ENCODE measurements at regions not wholly inside any gene's neighbourhood (a gene's known extent, or its start where the extent isn't known, plus 50 kb on each side); places are given as distances from the start of the nearest gene placed in this dataset.

DNA sequence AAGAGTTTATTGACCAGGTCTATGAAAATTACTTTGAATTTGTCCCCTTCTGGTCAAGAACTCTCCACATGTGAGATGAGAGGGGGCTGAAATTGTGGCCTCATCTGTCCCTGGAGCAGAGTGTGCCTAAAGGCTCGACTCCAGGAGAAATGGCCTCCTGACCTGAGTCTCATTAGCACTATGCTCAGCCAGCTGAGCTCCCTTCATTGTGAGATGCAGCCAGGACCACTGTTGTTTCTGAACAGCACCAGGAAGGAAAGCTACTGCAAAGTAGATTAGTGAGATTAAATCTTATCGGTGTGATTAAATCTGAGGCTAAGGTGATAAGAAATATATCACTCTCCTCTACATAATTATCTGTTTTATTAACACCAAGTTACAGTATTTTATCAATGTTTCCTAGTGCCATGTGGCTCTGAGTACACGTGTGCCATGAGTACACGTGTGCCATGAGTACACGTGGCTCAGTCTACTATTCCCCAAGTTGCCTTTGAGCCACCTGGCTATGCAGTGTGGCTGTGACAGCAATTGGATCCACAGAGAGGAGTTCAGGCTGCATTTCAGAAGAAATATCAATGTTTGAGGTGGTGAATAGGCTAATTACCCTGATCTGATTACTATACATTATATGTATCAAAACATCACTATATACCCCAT is 126.9 kb downstream of the IPMK start:
- ATAC-seq (no peak), DNase-seq (ENCODE audit: low spot score) (no peak)
- H3K4me3 Mint-ChIP-seq, result no peak overlapping the region
- H3K27ac Mint-ChIP-seq, result no peak overlapping the region
- peaks cover 3% of the 10 kb centered on the region for H3K9me3 Mint-ChIP-seq
- peaks cover 6% of the 10 kb centered on the region for H3K36me3 Mint-ChIP-seq
- H3K4me1 Mint-ChIP-seq (ENCODE audit: low read depth in 2 of 2), result peaks cover 6 to 9% of the 10 kb centered on the region in 2 donors
- H3K27me3 Mint-ChIP-seq, result peaks cover 2 to 6% of the 10 kb centered on the region in 2 donors

GRCh38 chr10:58140054-58140453 is 127.6 kb downstream of the IPMK start:
- ATAC-seq (no peak), DNase-seq (ENCODE audit: low spot score) (no peak)
- Mint-ChIP-seq H3K36me3 (peaks cover 6% of the 10 kb centered on the region), H3K9me3 (peaks cover 3% of the 10 kb centered on the region), H3K4me1 (ENCODE audit: low read depth in 2 of 2) (peaks cover 6 to 9% of the 10 kb centered on the region in 2 donors), H3K27me3 (peaks cover 2 to 6% of the 10 kb centered on the region in 2 donors), H3K4me3 (no peak overlapping the region), H3K27ac (no peak overlapping the region)

GRCh38 chr10:58137813-58138212 is 129.9 kb downstream of the IPMK start:
- Mint-ChIP-seq H3K4me1 (ENCODE audit: low read depth in 2 of 2) (no peaks in the 10 kb centered on the region), H3K4me3 (no peak overlapping the region)
- ATAC-seq, result no peak

GRCh38 chr10:58115218-58116050 is 152.3 kb downstream of the IPMK start:
- Mint-ChIP-seq H3K4me3 (no peak overlapping the region), H3K27me3 (peaks cover 0 to 3% of the 10 kb centered on the region in 2 donors), H3K36me3 (no peaks in the 10 kb centered on the region), H3K9me3 (no peaks in the 10 kb centered on the region), H3K27ac (no peak overlapping the region), H3K4me1 (ENCODE audit: low read depth in 2 of 2) (no peaks in the 10 kb centered on the region)
- DNase-seq (ENCODE audit: low spot score), result no peak
- no peak for ATAC-seq

More at GRCh38 chr10:58137813-58138212, 129.9 kb downstream of the IPMK start:
- no peak overlapping the region for H3K27ac Mint-ChIP-seq
- H3K9me3 Mint-ChIP-seq, result peaks cover 3% of the 10 kb centered on the region
- no peak for DNase-seq (ENCODE audit: low spot score)
- no peaks in the 10 kb centered on the region for H3K36me3 Mint-ChIP-seq
- peaks cover 2 to 6% of the 10 kb centered on the region in 2 donors for H3K27me3 Mint-ChIP-seq

- no peak overlapping the region for H3K27ac Mint-ChIP-seq
- DNase-seq (ENCODE audit: low spot score), result no peak
- no peak for ATAC-seq
- H3K4me1 Mint-ChIP-seq (ENCODE audit: low read depth in 2 of 2), result no peaks in the 10 kb centered on the region
- H3K4me3 Mint-ChIP-seq, result no peak overlapping the region
- H3K36me3 Mint-ChIP-seq, result no peaks in the 10 kb centered on the region
- H3K27me3 Mint-ChIP-seq, result peaks cover 0 to 3% of the 10 kb centered on the region in 2 donors
- no peaks in the 10 kb centered on the region for H3K9me3 Mint-ChIP-seq
Observed at GRCh38 chr10:58109731-58110130, 158.0 kb downstream of the IPMK start.

- ATAC-seq (no peak), DNase-seq (ENCODE audit: low spot score) (no peak)
- Mint-ChIP-seq H3K27me3 (peaks cover 0 to 5% of the 10 kb centered on the region in 2 donors), H3K4me3 (no peak overlapping the region), H3K4me1 (ENCODE audit: low read depth in 2 of 2) (no peaks in the 10 kb centered on the region), H3K9me3 (peaks cover 2% of the 10 kb centered on the region), H3K27ac (no peak overlapping the region), H3K36me3 (no peaks in the 10 kb centered on the region)
Observed at GRCh38 chr10:58107506-58107905, 160.2 kb downstream of the IPMK start.

- ATAC-seq (no peak), DNase-seq (ENCODE audit: low spot score) (no peak)
- Mint-ChIP-seq H3K27ac (no peak overlapping the region), H3K36me3 (no peaks in the 10 kb centered on the region), H3K27me3 (peaks cover 0 to 3% of the 10 kb centered on the region in 2 donors), H3K9me3 (peaks cover 2% of the 10 kb centered on the region), H3K4me1 (ENCODE audit: low read depth in 2 of 2) (no peaks in the 10 kb centered on the region), H3K4me3 (no peak overlapping the region)
Observed at GRCh38 chr10:58106211-58107035, 161.3 kb downstream of the IPMK start.

DNA sequence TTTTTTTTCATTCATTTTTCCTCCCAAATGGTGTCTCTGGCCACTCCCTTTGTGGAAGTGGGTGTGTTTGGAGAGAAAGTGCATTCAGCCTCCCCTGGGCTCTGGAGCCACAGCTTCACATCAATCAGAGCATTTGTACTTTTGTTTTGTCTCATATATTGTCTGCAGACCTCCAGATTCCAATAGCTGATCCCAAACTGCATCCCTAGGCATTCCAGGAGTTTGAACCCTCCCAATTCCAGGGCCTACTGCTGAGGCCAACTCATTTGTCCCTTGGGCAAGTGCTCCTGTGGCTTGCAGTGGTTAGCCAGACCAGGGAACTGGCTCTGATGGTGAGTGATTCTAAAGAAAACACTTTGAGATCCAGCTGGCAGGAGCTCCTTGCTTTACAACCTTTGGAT is 163.3 kb downstream of the IPMK start:
- Mint-ChIP-seq H3K27me3 (peaks cover 0 to 2% of the 10 kb centered on the region in 2 donors), H3K27ac (no peak overlapping the region), H3K4me1 (ENCODE audit: low read depth in 2 of 2) (no peaks in the 10 kb centered on the region), H3K4me3 (no peak overlapping the region), H3K9me3 (peaks cover 2% of the 10 kb centered on the region), H3K36me3 (no peaks in the 10 kb centered on the region)
- no peak for ATAC-seq
- DNase-seq (ENCODE audit: low spot score), result no peak

GRCh38 chr10:58102897-58103296 is 164.8 kb downstream of the IPMK start:
- Mint-ChIP-seq H3K27ac (no peak overlapping the region), H3K4me3 (no peak overlapping the region), H3K4me1 (ENCODE audit: low read depth in 2 of 2) (no peaks in the 10 kb centered on the region), H3K27me3 (peaks cover 0 to 2% of the 10 kb centered on the region in 2 donors), H3K36me3 (no peaks in the 10 kb centered on the region), H3K9me3 (peaks cover 2% of the 10 kb centered on the region)
- DNase-seq (ENCODE audit: low spot score), result no peak
- ATAC-seq, result no peak

DNA sequence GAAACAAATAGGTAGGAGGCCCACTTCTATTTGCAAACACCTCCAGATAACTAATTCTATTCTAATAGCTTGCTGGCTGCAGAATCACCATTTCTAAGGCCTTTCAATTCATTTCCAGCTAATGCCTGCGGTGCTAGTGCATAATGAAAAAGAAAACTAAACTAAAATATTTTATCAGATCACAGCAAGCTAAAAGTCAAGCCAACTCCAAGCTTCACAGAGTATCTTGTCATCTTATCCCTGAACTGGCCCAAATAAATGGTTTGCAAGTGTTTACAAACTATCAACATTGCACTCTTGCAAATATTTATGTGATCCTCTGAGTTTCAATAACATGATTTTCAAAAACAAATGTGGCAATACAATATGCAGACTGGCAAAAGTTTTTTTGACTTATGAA is 166.0 kb downstream of the IPMK start:
- Mint-ChIP-seq H3K9me3 (peaks cover 2% of the 10 kb centered on the region), H3K27ac (no peak overlapping the region), H3K4me3 (no peak overlapping the region), H3K4me1 (ENCODE audit: low read depth in 2 of 2) (no peaks in the 10 kb centered on the region), H3K27me3 (peaks cover 0 to 2% of the 10 kb centered on the region in 2 donors), H3K36me3 (no peaks in the 10 kb centered on the region)
- no peak for ATAC-seq
- DNase-seq (ENCODE audit: low spot score), result no peak

- no peak overlapping the region for H3K27ac Mint-ChIP-seq
- no peaks in the 10 kb centered on the region for H3K27me3 Mint-ChIP-seq
- no peak for DNase-seq (ENCODE audit: low spot score)
- H3K4me1 Mint-ChIP-seq (ENCODE audit: low read depth in 2 of 2), result no peaks in the 10 kb centered on the region
- ATAC-seq, result no peak
- no peaks in the 10 kb centered on the region for H3K9me3 Mint-ChIP-seq
- no peaks in the 10 kb centered on the region for H3K36me3 Mint-ChIP-seq
- no peak overlapping the region for H3K4me3 Mint-ChIP-seq
Observed at GRCh38 chr10:58094985-58095718, 172.5 kb downstream of the IPMK start.

DNA sequence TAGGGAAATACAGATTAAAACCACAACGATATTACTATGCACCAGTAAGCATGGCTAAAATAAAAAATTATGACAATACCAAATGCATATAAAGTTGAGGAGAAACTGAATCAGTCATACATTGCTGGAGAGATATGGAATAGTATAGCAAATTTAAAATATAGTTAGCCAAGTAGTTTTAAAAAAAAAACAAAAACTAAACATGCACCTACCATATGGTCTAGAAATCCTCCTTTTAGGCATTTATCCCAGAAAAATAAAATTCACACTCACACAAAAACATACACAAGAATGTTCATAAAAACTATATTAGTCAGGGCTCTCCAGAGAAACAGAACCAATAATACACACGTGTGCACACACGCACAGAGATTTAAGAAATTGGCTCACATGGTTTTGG is 175.8 kb downstream of the IPMK start:
- no peak overlapping the region for H3K4me3 Mint-ChIP-seq
- no peaks in the 10 kb centered on the region for H3K4me1 Mint-ChIP-seq (ENCODE audit: low read depth in 2 of 2)
- H3K27me3 Mint-ChIP-seq, result peaks cover 6 to 8% of the 10 kb centered on the region in 2 donors
- H3K36me3 Mint-ChIP-seq, result no peaks in the 10 kb centered on the region
- no peak for ATAC-seq
- no peak overlapping the region for H3K27ac Mint-ChIP-seq
- no peak for DNase-seq (ENCODE audit: low spot score)
- H3K9me3 Mint-ChIP-seq, result no peaks in the 10 kb centered on the region

DNA sequence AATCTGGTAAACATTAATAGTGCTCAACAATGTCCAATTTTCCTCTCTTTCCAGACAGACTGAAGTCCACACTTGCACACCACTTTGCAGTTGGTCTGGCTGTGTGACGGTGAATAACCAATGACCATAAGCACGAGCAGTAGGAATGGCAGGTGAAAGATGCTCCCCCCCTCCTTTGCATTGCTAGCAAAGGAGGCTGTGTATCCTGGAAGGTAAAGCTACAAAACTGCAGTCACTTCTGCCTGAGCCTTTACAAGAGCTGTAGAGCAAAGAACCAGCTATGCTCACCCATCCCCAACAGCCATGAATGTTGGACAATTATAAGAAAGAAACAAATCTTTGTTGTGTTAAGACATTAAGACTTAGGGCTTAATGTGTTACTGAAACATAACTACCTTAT is 178.0 kb downstream of the IPMK start:
- Mint-ChIP-seq H3K4me3 (no peak overlapping the region), H3K9me3 (no peaks in the 10 kb centered on the region), H3K4me1 (ENCODE audit: low read depth in 2 of 2) (no peaks in the 10 kb centered on the region), H3K27ac (no peak overlapping the region), H3K27me3 (peaks cover 6 to 8% of the 10 kb centered on the region in 2 donors), H3K36me3 (no peaks in the 10 kb centered on the region)
- DNase-seq (ENCODE audit: low spot score) (no peak), ATAC-seq (no peak)
